Breast epithelium (tissue), 4 donors: ENCODE measurements at regions not wholly inside any gene's neighbourhood (a gene's known extent, or its start where the extent isn't known, plus 50 kb on each side); places are given as distances from the start of the nearest gene placed in this dataset.

Source experiments
- DNase-seq, 2 donors: peaks; one replicate each; pipeline ENCODE4 v3.0.0-alpha.2; 2019; ENCODE audit warnings: low spot score in 2 of 2
- H3K27ac ChIP-seq, 2 donors: fragments of 200-600 bp; sonication (generic) in 1 of 2; one replicate each; pipeline ENCODE4 v1.5.1; 2016 to 2019; ENCODE audit warnings: mild to moderate bottlenecking in 1 of 2
- H3K27me3 ChIP-seq, 2 donors: fragments of 200-600 bp; sonication (generic) in 1 of 2; one replicate each; pipeline versions ENCODE4 v1.5.1 to v1.6.0; 2017 to 2019; ENCODE audit warnings: control low read depth in 1 of 2, mild to moderate bottlenecking in 1 of 2
- H3K36me3 ChIP-seq: fragments of 200-600 bp; one replicate; pipeline ENCODE4 v1.5.1; 2019
- H3K4me1 ChIP-seq, 2 donors: fragments of 200-600 bp; sonication (generic); one replicate each; pipeline ENCODE4 v1.5.1; 2016 to 2019; ENCODE audit warnings: control low read depth in 1 of 2
- H3K4me3 ChIP-seq, 3 donors: fragments of 200-600 bp; sonication (generic); 1 replicate in 2 of 3; 2 replicates in 1 of 3; pipeline ENCODE4 v1.5.1; 2016 to 2019; ENCODE audit warnings: mild to moderate bottlenecking in 3 of 3, moderate library complexity in 2 of 3
- H3K9me3 ChIP-seq, 2 donors: fragments of 200-600 bp; sonication (generic) in 1 of 2; one replicate each; pipeline ENCODE4 v1.5.1; 2016 to 2019; ENCODE audit warnings: control low read depth in 1 of 2
- POLR2A ChIP-seq: fragments of 450-650 bp; IDR thresholded peaks from one replicate; pipeline ENCODE4 v1.6.1; 2016; ENCODE audit warnings: antibody characterized with exemption, mild to moderate bottlenecking, moderate library complexity
- POLR2AphosphoS5 ChIP-seq, 3 donors: sonication (generic); formaldehyde crosslinking; IDR thresholded peaks; one replicate each; pipeline ENCODE4 v1.6.1; 2017; ENCODE audit warnings: antibody characterized with exemption in 3 of 3
- intact Hi-C: fragments of 100-400 bp; cut with DNase I; formaldehyde crosslinking; loops from one replicate; pipeline ENCODE4 v1.15.1; 2023; ENCODE audit warnings: low total_unique reads
- TF ChIP-seq, protein P1 (sequence below), 3 donors: fragments of 450-650 bp; IDR thresholded peaks; one replicate each; pipeline ENCODE4 v1.5.1; 2016 to 2017; ENCODE audit warnings: antibody characterized with exemption in 3 of 3, mild to moderate bottlenecking in 3 of 3, moderate library complexity in 3 of 3

DNA sequence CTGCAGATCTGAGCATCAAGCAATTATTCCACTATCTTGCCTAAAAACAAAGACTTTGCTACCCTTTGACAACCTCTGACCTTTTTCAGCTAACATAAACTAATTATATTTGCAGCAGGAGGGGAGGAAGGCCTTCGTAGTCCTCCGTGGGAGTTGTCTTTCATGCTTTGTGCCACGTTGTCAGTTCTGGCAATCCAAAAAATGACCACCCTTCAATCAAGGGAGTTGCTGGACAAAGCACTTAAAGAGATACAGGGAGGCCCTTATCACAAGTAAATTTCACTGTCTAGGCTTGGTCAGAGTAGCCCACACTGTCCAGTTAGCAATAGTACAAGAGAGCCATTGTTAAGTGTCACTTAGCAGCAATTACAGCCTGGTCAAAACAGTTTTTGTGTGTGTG lies 578.9 kb downstream of the HAO1 start:
- DNase-seq = no peak
- no peak for TF ChIP-seq POLR2AphosphoS5 (IDR thresholded peaks at IDR 0.05)
- TF ChIP-seq POLR2A = no peak
- TF ChIP-seq, protein P1, sequence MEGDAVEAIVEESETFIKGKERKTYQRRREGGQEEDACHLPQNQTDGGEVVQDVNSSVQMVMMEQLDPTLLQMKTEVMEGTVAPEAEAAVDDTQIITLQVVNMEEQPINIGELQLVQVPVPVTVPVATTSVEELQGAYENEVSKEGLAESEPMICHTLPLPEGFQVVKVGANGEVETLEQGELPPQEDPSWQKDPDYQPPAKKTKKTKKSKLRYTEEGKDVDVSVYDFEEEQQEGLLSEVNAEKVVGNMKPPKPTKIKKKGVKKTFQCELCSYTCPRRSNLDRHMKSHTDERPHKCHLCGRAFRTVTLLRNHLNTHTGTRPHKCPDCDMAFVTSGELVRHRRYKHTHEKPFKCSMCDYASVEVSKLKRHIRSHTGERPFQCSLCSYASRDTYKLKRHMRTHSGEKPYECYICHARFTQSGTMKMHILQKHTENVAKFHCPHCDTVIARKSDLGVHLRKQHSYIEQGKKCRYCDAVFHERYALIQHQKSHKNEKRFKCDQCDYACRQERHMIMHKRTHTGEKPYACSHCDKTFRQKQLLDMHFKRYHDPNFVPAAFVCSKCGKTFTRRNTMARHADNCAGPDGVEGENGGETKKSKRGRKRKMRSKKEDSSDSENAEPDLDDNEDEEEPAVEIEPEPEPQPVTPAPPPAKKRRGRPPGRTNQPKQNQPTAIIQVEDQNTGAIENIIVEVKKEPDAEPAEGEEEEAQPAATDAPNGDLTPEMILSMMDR (IDR thresholded peaks at IDR 0.05) = no peak
- intact Hi-C loops = no loop called here

DNA sequence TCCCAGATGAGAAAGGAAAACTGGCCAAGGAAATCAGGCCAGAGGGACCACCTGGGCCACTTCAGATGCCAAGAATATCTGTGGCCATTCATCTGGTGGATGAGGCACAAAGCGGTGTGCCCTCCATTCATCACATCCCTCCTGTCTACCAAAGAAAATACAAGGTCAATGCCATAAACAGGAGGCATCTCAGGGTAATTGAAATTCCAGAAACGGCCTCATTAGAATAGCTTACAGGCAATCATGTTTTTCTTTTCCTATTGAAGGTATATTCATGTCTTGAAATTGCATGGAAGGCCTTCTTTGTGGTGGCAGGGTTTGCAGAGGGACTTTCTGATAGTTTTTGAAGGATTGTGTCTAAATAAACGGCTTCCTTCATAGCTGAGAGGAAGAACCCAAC lies 578.3 kb downstream of the HAO1 start:
- Histone ChIP-seq H3K9me3 (no peaks in the 10 kb centered on the region), H3K27ac (no peak overlapping the region), H3K4me3 (no peak overlapping the region), H3K27me3 (no peaks in the 10 kb centered on the region), H3K36me3 (no peaks in the 10 kb centered on the region), H3K4me1 (no peaks in the 10 kb centered on the region)
- no peak for DNase-seq
- no peak for TF ChIP-seq POLR2AphosphoS5 (IDR thresholded peaks at IDR 0.05)
- no peak for TF ChIP-seq POLR2A
- intact Hi-C loops = no loop called here

More for the DNA sequence above, 578.9 kb downstream of the HAO1 start:
- Histone ChIP-seq H3K9me3 (no peaks in the 10 kb centered on the region), H3K27me3 (no peaks in the 10 kb centered on the region), H3K4me1 (no peaks in the 10 kb centered on the region), H3K36me3 (no peaks in the 10 kb centered on the region), H3K4me3 (no peak overlapping the region), H3K27ac (no peak overlapping the region)

DNA sequence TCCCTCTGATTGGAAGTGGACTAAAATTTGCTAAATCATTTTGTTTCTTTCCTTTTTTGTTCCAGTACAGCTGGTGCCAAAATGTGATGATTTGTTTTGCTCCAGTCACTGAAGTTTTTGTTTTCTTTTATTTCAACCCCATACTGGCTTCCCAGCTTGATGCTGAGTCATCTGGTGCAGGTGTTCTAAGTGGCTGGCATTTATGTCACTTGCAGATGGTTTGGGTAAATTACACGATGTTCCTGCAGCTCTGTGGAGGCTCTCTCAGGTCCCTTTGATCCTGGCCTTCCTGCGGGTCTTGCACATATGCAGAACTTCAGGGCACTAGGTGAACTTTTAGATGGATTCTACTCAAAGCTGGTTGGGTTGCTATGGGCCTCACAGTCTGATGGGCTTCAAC lies 577.7 kb downstream of the HAO1 start:
- Histone ChIP-seq H3K9me3 (no peaks in the 10 kb centered on the region), H3K27ac (no peak overlapping the region), H3K27me3 (no peaks in the 10 kb centered on the region), H3K4me3 (no peak overlapping the region), H3K4me1 (no peaks in the 10 kb centered on the region), H3K36me3 (no peaks in the 10 kb centered on the region)
- intact Hi-C loops = no loop called here
- no peak for DNase-seq
- TF ChIP-seq, protein P1 (IDR thresholded peaks at IDR 0.05) = no peak
- TF ChIP-seq POLR2A (no peak), POLR2AphosphoS5 (IDR thresholded peaks at IDR 0.05) (no peak)

- Histone ChIP-seq H3K9me3 (no peaks in the 10 kb centered on the region), H3K36me3 (no peaks in the 10 kb centered on the region), H3K4me1 (no peaks in the 10 kb centered on the region), H3K27ac (no peak overlapping the region), H3K4me3 (no peak overlapping the region), H3K27me3 (no peaks in the 10 kb centered on the region)
- no peak for TF ChIP-seq POLR2A
- TF ChIP-seq POLR2AphosphoS5 (IDR thresholded peaks at IDR 0.05) = no peak
- TF ChIP-seq, protein P1 (IDR thresholded peaks at IDR 0.05) = no peak
- DNase-seq = no peak
- intact Hi-C loops = no loop called here
Observed at GRCh38 chr20:7366189-7366588, 574.1 kb downstream of the HAO1 start.

- no peaks in the 10 kb centered on the region for H3K27me3 ChIP-seq
- no peaks in the 10 kb centered on the region for H3K4me1 ChIP-seq
- DNase-seq = no peak
- TF ChIP-seq POLR2AphosphoS5 (IDR thresholded peaks at IDR 0.05) (no peak), POLR2A (no peak)
- TF ChIP-seq, protein P1 (IDR thresholded peaks at IDR 0.05) = no peak
- peaks cover 0 to 11% of the 10 kb centered on the region in 2 donors for H3K9me3 ChIP-seq
- no peak overlapping the region for H3K27ac ChIP-seq
- H3K36me3 ChIP-seq = no peaks in the 10 kb centered on the region
- intact Hi-C loops = no loop called here
- H3K4me3 ChIP-seq = no peak overlapping the region
Observed at GRCh38 chr20:7371518-7372163, 568.6 kb downstream of the HAO1 start.

GRCh38 chr20:7375905-7376304 lies 564.4 kb downstream of the HAO1 start:
- H3K4me3 ChIP-seq = no peak overlapping the region
- intact Hi-C loops = no loop called here
- DNase-seq = no peak
- H3K4me1 ChIP-seq = no peaks in the 10 kb centered on the region
- H3K36me3 ChIP-seq = no peaks in the 10 kb centered on the region
- no peak for TF ChIP-seq POLR2A
- TF ChIP-seq, protein P1 (IDR thresholded peaks at IDR 0.05) = no peak
- TF ChIP-seq POLR2AphosphoS5 (IDR thresholded peaks at IDR 0.05) = no peak
- H3K27ac ChIP-seq = no peak overlapping the region
- peaks cover 0 to 15% of the 10 kb centered on the region in 2 donors for H3K9me3 ChIP-seq
- no peaks in the 10 kb centered on the region for H3K27me3 ChIP-seq
